B cell (primary cell): ENCODE measurements at regions not wholly inside any gene's neighbourhood (a gene's known extent, or its start where the extent isn't known, plus 50 kb on each side); places are given as distances from the start of the nearest gene placed in this dataset.

Experiments used
- ATAC-seq: fragments of 200-7000 bp; cut with Tn5 transposase; one replicate; pipeline ENCODE4 v1.10.0; 2021; ENCODE audit warnings: low read depth, mild to moderate bottlenecking, moderate number of reproducible peaks, moderate library complexity
- CTCF ChIA-PET: fragments of 350-600 bp; sonication (Branson Sonifier 250); formaldehyde crosslinking; loops from one replicate; lab custom pipeline; 2021; ENCODE audit warnings: antibody characterized with exemption, inconsistent platforms; lab: Charles Lee
- POLR2A ChIA-PET: fragments of 350-600 bp; sonication (Branson Sonifier 250); formaldehyde crosslinking; loops from one replicate; lab custom pipeline; 2021; ENCODE audit warnings: antibody characterized with exemption; lab: Charles Lee
- DNase-seq: peaks from one replicate; pipeline ENCODE4 v3.0.0; 2013
- H2AFZ ChIP-seq: 2 replicates; pipeline ENCODE4 v1.6.1; 2012; ENCODE audit warnings: mild to moderate bottlenecking, low read depth, low read length; ENCODE audit not compliant: insufficient read depth, poor library complexity, severe bottlenecking
- H3K27ac ChIP-seq, 2 donors: 1 replicate in 1 of 2; 2 replicates in 1 of 2; pipeline ENCODE4 v1.5.1; 2012 to 2013; ENCODE audit warnings: low read length in 2 of 2, mild to moderate bottlenecking in 2 of 2, moderate library complexity in 1 of 2
- H3K27me3 ChIP-seq, 4 experiments: fragments of 200-600 bp in 1 of 4; sonication (generic) in 1 of 4; replicated peaks in 1 of 4; 1 replicate in 2 of 4; 2 replicates in 2 of 4; pipeline versions ENCODE4 v1.6.1 to v1.7.0; 2013 to 2016; ENCODE audit warnings: low read length in 3 of 4, mild to moderate bottlenecking in 2 of 4, mixed read lengths in 1 of 4, moderate library complexity in 1 of 4; ENCODE audit not compliant: insufficient read depth in 4 of 4, control insufficient read depth in 3 of 4; ENCODE audit errors: control extremely low read depth in 1 of 4
- H3K36me3 ChIP-seq, 2 experiments: replicated peaks in 1 of 2; 1 replicate in 1 of 2; 2 replicates in 1 of 2; pipeline versions ENCODE4 v1.6.1 to v1.7.1; 2013; ENCODE audit warnings: low read length in 1 of 2; ENCODE audit not compliant: insufficient read depth in 2 of 2, control insufficient read depth in 1 of 2; ENCODE audit errors: control extremely low read depth in 1 of 2, extremely low read depth in 1 of 2
- H3K4me1 ChIP-seq, 2 donors: fragments of 200-600 bp in 1 of 2; sonication (generic) in 1 of 2; 1 replicate in 1 of 2; 2 replicates in 1 of 2; pipeline versions ENCODE4 v1.5.1 to v1.6.1; 2013 to 2017; ENCODE audit warnings: low read length in 2 of 2; ENCODE audit not compliant: control insufficient read depth in 2 of 2, insufficient read depth in 2 of 2
- H3K4me2 ChIP-seq: replicated peaks from 2 replicates; pipeline ENCODE3; 2012; ENCODE audit warnings: mild to moderate bottlenecking, low read depth, low read length; ENCODE audit not compliant: poor library complexity, severe bottlenecking
- H3K4me3 ChIP-seq, 5 experiments: fragments of 200-600 bp in 1 of 5; sonication (generic) in 1 of 5; 1 replicate in 3 of 5; 2 replicates in 2 of 5; pipeline versions ENCODE4 v1.5.1 to v1.7.0; 2011 to 2016; ENCODE audit warnings: low read length in 4 of 5, mild to moderate bottlenecking in 4 of 5, low read depth in 2 of 5, control low read depth in 1 of 5, moderate library complexity in 1 of 5; ENCODE audit not compliant: insufficient read depth in 1 of 5; ENCODE audit errors: control extremely low read depth in 1 of 5, extremely low read depth in 1 of 5
- H3K79me2 ChIP-seq: fragments of 200-600 bp; sonication (generic); one replicate; pipeline ENCODE4 v1.6.0; 2016; ENCODE audit warnings: low read length; ENCODE audit not compliant: control insufficient read depth, insufficient read depth
- H3K9ac ChIP-seq: fragments of 200-600 bp; sonication (generic); 2 replicates; pipeline ENCODE4 v1.6.1; 2017; ENCODE audit warnings: mild to moderate bottlenecking, low read length, moderate library complexity
- H3K9me3 ChIP-seq, 3 donors: one replicate each; pipeline versions ENCODE4 v1.6.1 to v1.7.1; 2013; ENCODE audit warnings: low read length in 2 of 3; ENCODE audit not compliant: control insufficient read depth in 2 of 3, insufficient read depth in 1 of 3; ENCODE audit errors: control extremely low read depth in 1 of 3
- H4K20me1 ChIP-seq: 2 replicates; pipeline ENCODE4 v1.6.0; 2012; ENCODE audit warnings: mild to moderate bottlenecking, low read length; ENCODE audit not compliant: insufficient read depth, control insufficient read depth, poor library complexity, severe bottlenecking
- H3K27ac Mint-ChIP-seq: one replicate; pipeline ENCODE4 v1.8.0; 2021; ENCODE audit warnings: mixed read lengths
- H3K27me3 Mint-ChIP-seq: one replicate; pipeline ENCODE4 v1.8.0; 2021; ENCODE audit warnings: mixed read lengths
- H3K4me1 Mint-ChIP-seq: one replicate; pipeline ENCODE4 v1.8.0; 2021; ENCODE audit warnings: mixed read lengths
- H3K4me3 Mint-ChIP-seq: one replicate; pipeline ENCODE4 v1.8.0; 2021; ENCODE audit warnings: mixed read lengths
- H3K9me3 Mint-ChIP-seq: one replicate; pipeline ENCODE4 v1.8.0; 2022; ENCODE audit warnings: mixed read lengths; ENCODE audit not compliant: insufficient read depth
- CTCF ChIP-seq: fragments of 200-600 bp; IDR thresholded peaks from one replicate; pipeline ENCODE4 v1.8.0; 2022; ENCODE audit warnings: antibody characterized with exemption, mild to moderate bottlenecking
- EZH2 ChIP-seq: IDR thresholded peaks from 2 replicates; pipeline ENCODE4 v1.6.1; 2012; ENCODE audit warnings: borderline replicate concordance, low read depth, mild to moderate bottlenecking, moderate library complexity, low read length; ENCODE audit not compliant: insufficient read depth, poor library complexity, severe bottlenecking
- WGBS: methylation state at CpG from one replicate; pipeline ENCODE4 v1.1.5; 2013; ENCODE audit warnings: missing lambda C conversion rate; ENCODE audit not compliant: insufficient coverage; 5-methylcytosine and 5-hydroxymethylcytosine counted together
- intact Hi-C: fragments of 100-400 bp; cut with micrococcal nuclease; formaldehyde crosslinking; loops from one replicate; pipeline ENCODE4 v1.10.0; 2022

- no peak overlapping the region for H3K27ac Mint-ChIP-seq
- Histone ChIP-seq H3K36me3 (no peaks in the 10 kb centered on the region), H4K20me1 (no peaks in the 10 kb centered on the region), H3K4me2 (no peak overlapping the region), H3K9me3 (peaks cover 0 to 3% (median 0%) of the 10 kb centered on the region in 3 donors), H2AFZ (no peak overlapping the region), H3K4me3 (no peak overlapping the region), H3K4me1 (no peaks in the 10 kb centered on the region), H3K79me2 (no peaks in the 10 kb centered on the region), H3K9ac (no peak overlapping the region), H3K27me3 (no peaks in the 10 kb centered on the region), H3K27ac (no peak overlapping the region)
- POLR2A ChIA-PET, result no interaction called here
- no peak for TF ChIP-seq EZH2
- TF ChIP-seq CTCF, result no peak
- 83% methylated on average over 3 of the region's 3 CpGs for WGBS
- DNase-seq (no peak), ATAC-seq (no peak)
- no peaks in the 10 kb centered on the region for H3K27me3 Mint-ChIP-seq
- no peaks in the 10 kb centered on the region for H3K4me1 Mint-ChIP-seq
- no peak overlapping the region for H3K4me3 Mint-ChIP-seq
- CTCF ChIA-PET, result no interaction called here
- peaks cover 6% of the 10 kb centered on the region for H3K9me3 Mint-ChIP-seq
- intact Hi-C loops, result no loop called here
Observed at GRCh38 chr12:61213646-61214045, 1046.6 kb upstream of the USP15 start.

DNA sequence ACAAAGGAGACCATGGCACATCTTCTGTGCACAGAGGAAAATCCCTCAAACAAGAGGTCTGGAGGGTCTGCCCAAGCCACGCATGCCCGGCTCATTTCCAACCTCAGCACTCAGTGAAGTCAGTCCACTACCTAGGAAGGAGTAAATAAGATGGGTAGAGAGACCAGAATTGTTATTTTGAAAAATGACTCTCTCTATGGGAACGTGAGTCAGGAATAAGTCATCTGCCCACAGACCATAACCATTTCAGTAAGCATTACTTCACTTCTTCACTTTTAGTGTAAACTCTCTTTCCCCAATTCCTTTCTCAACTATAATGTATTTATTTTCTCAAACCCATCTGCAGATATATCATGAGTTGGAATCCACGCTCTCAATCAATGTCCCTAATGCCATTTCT is 1039.9 kb upstream of the USP15 start:
- CTCF ChIA-PET, result no interaction called here
- DNase-seq, result no peak
- intact Hi-C loops, result no loop called here
- H2AFZ ChIP-seq, result no peak overlapping the region
- ATAC-seq, result no peak
- H3K27ac Mint-ChIP-seq, result no peak overlapping the region
- H3K79me2 ChIP-seq, result no peaks in the 10 kb centered on the region
- H3K4me1 Mint-ChIP-seq, result no peaks in the 10 kb centered on the region
- no peak overlapping the region for H3K4me2 ChIP-seq
- no peak overlapping the region for H3K9ac ChIP-seq
- POLR2A ChIA-PET, result no interaction called here
- peaks cover 10% of the 10 kb centered on the region for H3K9me3 Mint-ChIP-seq
- no peak overlapping the region for H3K4me3 ChIP-seq
- no peaks in the 10 kb centered on the region for H3K4me1 ChIP-seq
- H3K4me3 Mint-ChIP-seq, result no peak overlapping the region
- TF ChIP-seq EZH2 (no peak), CTCF (no peak)
- no peaks in the 10 kb centered on the region for H4K20me1 ChIP-seq
- no peaks in the 10 kb centered on the region for H3K27me3 ChIP-seq
- H3K36me3 ChIP-seq, result no peaks in the 10 kb centered on the region
- H3K27ac ChIP-seq, result no peak overlapping the region
- peaks cover 0 to 1% (median 0%) of the 10 kb centered on the region in 3 donors for H3K9me3 ChIP-seq
- H3K27me3 Mint-ChIP-seq, result no peaks in the 10 kb centered on the region
- WGBS, result no CpG with 5 or more reads among the region's 4 CpGs
